ENCODE measurements at regions not wholly inside any gene's neighbourhood (a gene's known extent, or its start where the extent isn't known, plus 50 kb on each side); places are given as distances from the start of the nearest gene placed in this dataset.
"Not testable (repeated sequence)": the region's sequence is repeated elsewhere in the genome, so short reads cannot be mapped to it uniquely, and the experiment has no call there.

DNA sequence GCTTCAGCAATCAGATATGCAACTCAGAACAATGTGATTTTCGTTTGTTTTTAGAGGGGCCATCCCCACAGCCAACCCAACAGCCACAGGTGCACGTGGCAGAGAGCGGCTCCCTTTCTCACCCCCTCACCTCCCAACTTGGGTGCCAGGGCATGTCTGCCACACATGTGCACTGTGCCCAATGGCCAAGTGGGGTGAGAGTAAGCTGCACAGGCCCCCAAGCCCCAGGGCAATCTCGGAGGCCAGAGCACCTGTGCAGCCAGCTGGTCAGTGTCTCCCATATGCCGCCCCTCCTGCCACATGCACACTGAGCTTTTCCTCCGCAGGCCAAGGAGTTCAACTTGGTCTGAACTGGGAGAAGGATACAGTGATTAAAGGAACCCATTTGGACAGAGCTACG, 1130.2 kb downstream of the DSC3 start:
- WGBS: 84% methylated on average over 7 of the region's 7 CpGs
- no peak for DNase-seq (ENCODE audit: extremely low spot score)

DNA sequence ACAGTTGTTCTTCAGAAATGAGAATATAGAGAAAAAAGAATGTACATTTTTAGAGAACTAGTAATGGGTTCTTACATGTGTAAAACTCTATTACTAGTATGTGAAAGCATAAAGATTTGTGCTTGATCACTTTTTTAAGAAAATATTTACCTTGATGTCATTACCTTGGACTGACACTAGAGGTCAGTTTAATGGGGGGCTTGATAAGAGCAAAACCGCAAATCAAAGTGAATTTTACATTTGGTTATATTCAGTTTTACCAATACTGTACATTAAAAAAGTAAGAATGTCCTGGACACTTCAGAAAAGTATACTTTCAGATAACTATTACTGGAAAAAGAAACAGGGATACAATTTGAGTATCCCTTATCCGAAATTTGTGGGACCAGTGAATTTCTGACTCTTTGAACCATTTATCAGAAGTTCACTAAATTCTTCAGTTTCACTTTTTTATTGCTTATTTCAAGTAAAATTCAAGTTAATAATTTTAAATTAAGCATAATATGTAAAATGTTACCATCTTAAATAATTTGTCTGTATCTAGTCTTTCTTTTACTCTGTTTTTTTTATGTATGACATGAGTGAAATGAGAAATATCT, 1149.5 kb downstream of the DSC3 start:
- no peak overlapping the region for H3K27ac ChIP-seq (ENCODE audit: low read depth)
- WGBS: 66% methylated on average over 2 of the region's 2 CpGs
- no peaks in the 10 kb centered on the region for H3K4me1 ChIP-seq (ENCODE audit: insufficient read depth)
- H3K36me3 ChIP-seq (ENCODE audit: insufficient read depth): no peaks in the 10 kb centered on the region
- no peak overlapping the region for H3K4me3 ChIP-seq (ENCODE audit: low read depth, low read length)
- DNase-seq (ENCODE audit: extremely low spot score): no peak

More for the DNA sequence above, 1130.2 kb downstream of the DSC3 start:
- H3K4me3 ChIP-seq (ENCODE audit: low read depth, low read length): no peak overlapping the region
- no peaks in the 10 kb centered on the region for H3K36me3 ChIP-seq (ENCODE audit: insufficient read depth)
- H3K27ac ChIP-seq (ENCODE audit: low read depth): no peak overlapping the region
- no peaks in the 10 kb centered on the region for H3K4me1 ChIP-seq (ENCODE audit: insufficient read depth)

DNA sequence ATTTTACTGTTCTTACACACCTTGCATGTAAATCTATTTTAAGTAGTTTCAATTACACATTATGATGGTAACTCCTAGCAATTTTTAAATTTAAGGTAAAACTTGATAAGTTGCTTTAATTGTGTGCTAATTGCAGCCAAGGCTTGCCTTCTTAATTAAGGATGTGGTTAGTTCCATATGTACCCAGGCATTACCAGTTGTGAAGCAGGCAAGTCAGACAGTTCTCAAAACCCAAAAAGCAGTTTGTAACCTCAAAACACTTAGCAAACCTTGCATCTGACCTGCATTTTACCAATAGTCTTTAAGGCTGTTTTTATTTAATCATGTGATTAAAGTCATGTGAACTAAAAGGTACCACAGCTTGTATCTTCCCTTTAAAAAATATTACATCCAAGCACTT, 1159.4 kb downstream of the DSC3 start:
- DNase-seq (ENCODE audit: extremely low spot score): no peak
- Histone ChIP-seq H3K4me3 (ENCODE audit: low read depth, low read length) (no peak overlapping the region), H3K27ac (ENCODE audit: low read depth) (no peak overlapping the region), H3K4me1 (ENCODE audit: insufficient read depth) (no peaks in the 10 kb centered on the region), H3K36me3 (ENCODE audit: insufficient read depth) (no peaks in the 10 kb centered on the region)

DNA sequence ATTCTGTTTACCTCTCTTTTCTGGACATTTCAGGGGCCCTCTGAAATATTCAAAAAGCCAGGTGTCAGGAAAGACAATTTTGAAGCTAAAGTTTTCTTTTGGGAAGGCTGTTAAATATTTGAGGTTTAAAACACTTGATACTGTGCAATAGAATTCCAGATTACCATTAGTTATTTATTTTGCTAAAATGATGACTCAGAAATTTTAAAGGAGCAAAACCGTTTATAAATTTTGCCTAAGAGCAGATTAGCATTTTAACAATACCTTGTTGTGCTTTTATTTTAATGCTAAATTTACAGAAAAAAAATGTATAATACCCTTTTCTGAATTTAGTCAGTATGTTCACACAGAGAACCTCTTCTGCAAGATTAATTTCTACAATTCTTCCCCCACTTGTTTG, 1159.9 kb downstream of the DSC3 start:
- Histone ChIP-seq H3K4me3 (ENCODE audit: low read depth, low read length) (no peak overlapping the region), H3K27ac (ENCODE audit: low read depth) (no peak overlapping the region), H3K4me1 (ENCODE audit: insufficient read depth) (no peaks in the 10 kb centered on the region), H3K36me3 (ENCODE audit: insufficient read depth) (no peaks in the 10 kb centered on the region)
- no peak for DNase-seq (ENCODE audit: extremely low spot score)
- 46% methylated on average over 1 of the region's 1 CpG for WGBS

DNA sequence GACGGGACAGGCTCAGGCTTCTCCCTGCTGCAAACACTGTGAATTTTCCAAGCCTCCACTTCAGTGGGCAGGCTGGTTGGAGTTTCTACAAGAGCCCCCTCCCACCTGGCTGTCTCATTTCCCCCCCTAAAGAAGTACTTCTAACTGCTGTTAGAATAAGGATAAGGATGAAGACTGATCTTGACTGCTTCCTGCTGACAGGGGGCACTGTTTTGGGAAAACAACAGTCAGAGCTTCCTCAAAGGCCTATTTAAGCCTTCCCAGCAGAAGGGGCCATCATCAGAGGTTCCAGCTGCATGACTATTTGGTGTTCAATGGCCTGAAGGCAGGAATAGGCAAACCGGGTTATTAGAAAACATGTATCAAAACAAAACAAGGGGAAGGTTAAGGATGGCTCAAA, 1162.8 kb downstream of the DSC3 start:
- H3K36me3 ChIP-seq (ENCODE audit: insufficient read depth): no peaks in the 10 kb centered on the region
- H3K4me3 ChIP-seq (ENCODE audit: low read depth, low read length): no peak overlapping the region
- 72% methylated on average over 2 of the region's 2 CpGs for WGBS
- DNase-seq (ENCODE audit: extremely low spot score): no peak
- no peak overlapping the region for H3K27ac ChIP-seq (ENCODE audit: low read depth)
- no peaks in the 10 kb centered on the region for H3K4me1 ChIP-seq (ENCODE audit: insufficient read depth)

DNA sequence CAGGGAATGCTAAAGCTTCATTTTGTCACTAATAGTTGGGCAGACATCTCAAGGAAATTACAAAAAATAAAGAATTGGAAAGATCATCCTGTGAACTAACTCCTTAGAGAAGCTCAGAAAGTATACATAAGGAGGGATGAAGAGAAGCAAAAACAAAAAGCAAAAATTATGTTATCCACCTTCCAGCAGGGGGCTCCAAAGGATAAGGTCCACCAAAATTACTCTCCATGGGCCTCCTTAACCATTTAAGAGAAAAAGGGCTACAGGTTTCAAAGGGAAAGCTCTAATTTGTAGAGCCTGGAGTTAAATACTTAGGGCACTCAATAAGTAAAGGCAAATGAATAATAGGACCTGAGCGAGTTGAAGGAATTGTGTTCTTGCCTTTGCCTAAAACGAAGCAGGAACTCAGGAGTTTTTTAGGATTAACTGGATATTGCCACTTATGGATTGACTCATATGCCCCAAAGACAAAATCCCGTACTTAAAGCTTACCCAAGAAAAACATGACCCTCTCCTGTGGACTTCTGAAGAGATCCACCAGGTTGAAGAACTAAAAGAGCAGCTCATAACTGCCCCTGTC, 1167.9 kb downstream of the DSC3 start:
- Histone ChIP-seq H3K36me3 (ENCODE audit: insufficient read depth) (no peaks in the 10 kb centered on the region), H3K27ac (ENCODE audit: low read depth) (no peak overlapping the region), H3K4me3 (ENCODE audit: low read depth, low read length) (no peak overlapping the region), H3K4me1 (ENCODE audit: insufficient read depth) (no peaks in the 10 kb centered on the region)
- no peak for DNase-seq (ENCODE audit: extremely low spot score)
- WGBS: 88% methylated on average over 3 of the region's 3 CpGs

DNA sequence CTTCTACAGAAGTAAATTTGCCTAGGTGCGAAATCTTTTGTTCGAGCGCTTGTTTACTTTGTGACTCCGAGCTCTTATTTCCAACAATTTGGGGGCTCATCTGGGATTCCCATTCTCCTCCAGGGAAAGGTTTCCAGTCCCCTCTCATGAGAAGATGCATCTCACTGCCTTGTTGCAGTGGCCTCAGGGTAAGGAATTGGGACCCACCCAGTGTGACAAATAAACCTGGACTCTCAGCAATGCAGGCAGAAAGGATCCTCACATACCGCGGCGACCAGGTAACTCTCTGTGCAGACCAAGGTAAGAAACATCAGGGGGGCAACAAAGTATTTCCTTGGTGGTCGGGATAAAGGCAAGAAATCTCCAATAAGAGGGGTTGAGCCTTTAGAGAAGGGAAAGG, 1169.3 kb downstream of the DSC3 start:
- no peak for DNase-seq (ENCODE audit: extremely low spot score)
- 96% methylated on average over 8 of the region's 8 CpGs for WGBS
- no peaks in the 10 kb centered on the region for H3K4me1 ChIP-seq (ENCODE audit: insufficient read depth)
- H3K4me3 ChIP-seq (ENCODE audit: low read depth, low read length): no peak overlapping the region
- H3K27ac ChIP-seq (ENCODE audit: low read depth): no peak overlapping the region
- H3K36me3 ChIP-seq (ENCODE audit: insufficient read depth): no peaks in the 10 kb centered on the region

DNA sequence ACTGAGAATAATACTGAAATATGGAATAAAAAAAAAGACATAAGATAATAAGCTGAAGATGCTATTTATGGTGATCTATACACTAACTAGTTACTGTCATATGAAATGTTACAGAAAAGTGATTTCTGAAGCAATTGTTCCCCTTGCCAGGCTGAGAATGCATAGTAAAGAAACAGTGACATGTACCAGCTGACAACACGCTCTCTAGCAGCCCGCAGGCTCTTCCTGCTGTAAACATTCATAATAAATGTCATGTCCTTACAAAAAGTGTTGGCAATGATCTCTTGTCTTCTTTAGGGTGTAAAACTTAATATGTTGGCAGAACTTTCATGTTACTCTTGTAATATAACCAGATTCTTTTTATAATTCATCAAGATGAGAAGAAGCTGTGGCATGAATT, 1171.3 kb downstream of the DSC3 start:
- H3K27ac ChIP-seq (ENCODE audit: low read depth): no peak overlapping the region
- WGBS: 16% methylated on average over 2 of the region's 2 CpGs
- no peaks in the 10 kb centered on the region for H3K4me1 ChIP-seq (ENCODE audit: insufficient read depth)
- no peaks in the 10 kb centered on the region for H3K36me3 ChIP-seq (ENCODE audit: insufficient read depth)
- no peak for DNase-seq (ENCODE audit: extremely low spot score)
- H3K4me3 ChIP-seq (ENCODE audit: low read depth, low read length): no peak overlapping the region

DNA sequence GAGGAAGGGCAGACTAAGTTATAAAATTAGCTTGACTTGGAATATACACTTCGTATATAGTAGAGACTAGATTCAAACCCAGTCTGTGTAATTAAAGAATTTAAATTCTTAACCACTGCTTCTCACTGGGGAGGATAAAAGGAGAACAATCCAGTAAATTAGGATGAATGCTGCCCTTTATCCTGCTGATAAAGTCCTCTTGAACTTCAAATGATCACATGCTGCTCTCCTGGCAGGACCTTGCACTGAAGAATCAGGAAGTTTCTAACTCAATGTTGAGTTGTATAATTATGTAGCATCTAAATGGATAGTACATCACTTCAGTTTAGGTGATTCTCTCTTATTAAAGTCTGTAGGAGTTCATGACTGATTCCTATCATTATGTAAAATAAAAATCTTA, 1179.7 kb downstream of the DSC3 start:
- WGBS: 54% methylated on average over 1 of the region's 1 CpG
- DNase-seq (ENCODE audit: extremely low spot score): no peak
- H3K36me3 ChIP-seq (ENCODE audit: insufficient read depth): no peaks in the 10 kb centered on the region
- no peak overlapping the region for H3K27ac ChIP-seq (ENCODE audit: low read depth)
- H3K4me3 ChIP-seq (ENCODE audit: low read depth, low read length): no peak overlapping the region
- H3K4me1 ChIP-seq (ENCODE audit: insufficient read depth): no peaks in the 10 kb centered on the region

DNA sequence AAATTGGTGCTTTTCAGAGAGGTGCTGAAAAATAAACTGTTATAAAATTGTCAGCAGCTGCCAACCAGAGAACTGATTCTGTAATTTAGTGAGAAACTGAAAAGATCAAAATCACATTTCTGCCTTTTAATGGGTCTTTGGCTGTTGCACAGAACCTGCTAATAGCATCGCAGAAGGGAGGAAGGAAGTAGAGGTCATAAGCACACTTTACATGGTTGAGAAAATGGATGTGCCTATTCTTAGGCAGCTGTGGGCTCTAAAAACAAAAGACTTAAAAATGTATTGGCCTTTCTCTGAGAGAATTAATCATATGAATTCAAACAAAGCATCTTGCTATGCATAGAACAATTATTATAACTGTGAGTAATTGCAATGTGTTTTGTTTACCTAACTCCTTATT, 1186.9 kb downstream of the DSC3 start:
- no peaks in the 10 kb centered on the region for H3K36me3 ChIP-seq (ENCODE audit: insufficient read depth)
- no peak overlapping the region for H3K4me3 ChIP-seq (ENCODE audit: low read depth, low read length)
- WGBS: 56% methylated on average over 1 of the region's 1 CpG
- no peaks in the 10 kb centered on the region for H3K4me1 ChIP-seq (ENCODE audit: insufficient read depth)
- no peak overlapping the region for H3K27ac ChIP-seq (ENCODE audit: low read depth)
- DNase-seq (ENCODE audit: extremely low spot score): no peak

DNA sequence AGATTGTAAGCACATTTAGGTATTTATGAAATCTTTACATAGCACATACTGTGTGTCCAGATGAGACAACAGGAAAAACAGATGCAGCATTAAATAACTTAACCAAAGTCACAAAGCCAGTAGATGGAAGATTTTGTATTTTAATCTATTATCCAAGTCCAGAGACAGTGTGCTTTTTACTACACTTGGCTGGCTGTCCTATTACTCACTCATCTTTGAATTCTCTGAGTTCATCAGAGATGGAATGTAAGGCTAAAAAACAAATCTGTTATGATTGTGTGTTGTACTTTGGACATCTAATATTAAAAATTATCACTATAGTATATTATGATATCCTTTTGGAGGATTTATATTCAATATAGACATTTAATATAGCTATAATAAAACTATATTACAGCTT, 1189.4 kb downstream of the DSC3 start:
- Histone ChIP-seq H3K4me3 (ENCODE audit: low read depth, low read length) (no peak overlapping the region), H3K4me1 (ENCODE audit: insufficient read depth) (no peaks in the 10 kb centered on the region), H3K36me3 (ENCODE audit: insufficient read depth) (no peaks in the 10 kb centered on the region), H3K27ac (ENCODE audit: low read depth) (no peak overlapping the region)
- no peak for DNase-seq (ENCODE audit: extremely low spot score)

DNA sequence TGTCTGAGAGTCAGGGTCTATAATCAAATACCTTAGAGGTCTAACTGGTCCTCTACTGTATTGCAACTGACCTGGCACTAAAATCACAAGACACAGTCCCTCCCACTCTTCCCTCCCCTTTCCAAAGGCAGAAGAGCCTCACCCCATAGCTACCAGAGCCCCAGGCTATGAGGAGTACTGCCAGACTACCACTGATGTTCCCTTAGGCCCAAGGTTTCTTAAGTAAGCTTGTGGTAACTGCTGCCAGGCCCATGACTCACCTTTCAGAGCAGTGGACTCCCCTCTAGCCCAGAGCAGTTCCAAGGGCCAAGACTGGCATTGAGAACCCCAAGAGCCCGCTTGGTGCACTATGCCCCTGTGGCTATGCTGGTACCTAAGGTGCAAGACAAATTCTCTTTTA, 1193.4 kb downstream of the DSC3 start:
- H3K4me1 ChIP-seq (ENCODE audit: insufficient read depth): no peaks in the 10 kb centered on the region
- 88% methylated on average over 1 of the region's 1 CpG for WGBS
- no peaks in the 10 kb centered on the region for H3K36me3 ChIP-seq (ENCODE audit: insufficient read depth)
- no peak for DNase-seq (ENCODE audit: extremely low spot score)
- no peak overlapping the region for H3K4me3 ChIP-seq (ENCODE audit: low read depth, low read length)
- H3K27ac ChIP-seq (ENCODE audit: low read depth): no peak overlapping the region

DNA sequence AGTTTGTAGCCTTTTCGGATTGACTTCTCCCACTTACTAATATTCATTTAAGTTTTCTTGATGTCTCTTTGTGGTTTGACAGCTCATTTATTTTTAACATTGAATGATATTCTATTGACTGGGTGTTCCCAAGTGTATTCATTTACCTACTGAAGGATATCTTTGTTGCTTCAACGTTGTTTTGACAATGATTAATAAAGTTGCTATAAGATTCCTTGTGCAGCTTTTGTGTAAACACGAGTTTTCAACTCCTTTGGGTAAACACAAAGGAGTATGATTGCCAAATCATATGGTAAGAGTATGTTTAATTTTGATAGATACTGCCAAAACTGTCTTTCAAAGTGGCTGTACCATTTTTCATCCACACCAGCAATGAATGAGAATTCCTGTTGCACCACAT, 1200.9 kb downstream of the DSC3 start:
- no peaks in the 10 kb centered on the region for H3K36me3 ChIP-seq (ENCODE audit: insufficient read depth)
- H3K4me3 ChIP-seq (ENCODE audit: low read depth, low read length): no peak overlapping the region
- no peaks in the 10 kb centered on the region for H3K4me1 ChIP-seq (ENCODE audit: insufficient read depth)
- 53% methylated on average over 3 of the region's 3 CpGs for WGBS
- DNase-seq (ENCODE audit: extremely low spot score): no peak
- H3K27ac ChIP-seq (ENCODE audit: low read depth): no peak overlapping the region

DNA sequence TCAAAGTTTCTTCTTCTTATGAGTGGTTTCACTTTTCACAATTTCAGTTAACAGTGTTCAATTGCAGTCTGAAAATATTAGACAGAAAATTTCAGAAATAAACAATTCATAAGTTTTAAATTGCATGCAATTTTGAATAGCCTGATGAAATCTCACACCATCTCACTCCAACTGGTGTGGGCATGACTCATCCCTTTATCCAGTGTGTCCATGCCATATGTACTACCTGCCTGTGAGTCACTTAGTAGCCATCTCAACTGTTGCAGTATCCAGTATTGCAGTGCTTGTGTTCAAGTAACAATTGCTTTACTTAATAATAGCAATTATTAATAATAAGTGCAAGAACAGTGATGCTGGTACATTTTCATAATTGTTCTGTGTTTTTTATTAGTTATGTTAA, 1202.5 kb downstream of the DSC3 start:
- Histone ChIP-seq H3K36me3 (ENCODE audit: insufficient read depth) (no peaks in the 10 kb centered on the region), H3K4me1 (ENCODE audit: insufficient read depth) (no peaks in the 10 kb centered on the region), H3K27ac (ENCODE audit: low read depth) (no peak overlapping the region), H3K4me3 (ENCODE audit: low read depth, low read length) (no peak overlapping the region)
- DNase-seq (ENCODE audit: extremely low spot score): no peak

DNA sequence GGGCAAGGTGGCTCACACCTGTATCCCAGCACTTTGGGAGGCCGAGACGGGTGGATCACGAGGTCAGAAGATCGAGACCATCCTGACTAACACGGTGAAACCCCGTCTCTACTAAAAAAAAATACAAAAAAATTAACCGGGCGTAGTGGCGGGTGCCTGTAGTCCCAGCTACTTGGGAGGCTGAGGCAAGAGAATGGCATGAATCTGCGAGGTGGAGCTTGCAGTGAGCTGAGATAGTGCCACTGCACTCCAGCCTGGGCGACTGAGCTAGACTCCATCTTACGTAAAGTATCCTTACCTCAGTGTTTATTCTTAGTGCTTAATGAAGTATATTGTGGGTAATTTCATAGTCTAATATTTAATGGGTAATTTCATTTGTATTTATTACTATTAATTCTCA, 1203.6 kb downstream of the DSC3 start:
- not testable (repeated sequence) for H3K27ac ChIP-seq (ENCODE audit: low read depth); H3K4me3 ChIP-seq (ENCODE audit: low read depth, low read length); H3K36me3 ChIP-seq (ENCODE audit: insufficient read depth); DNase-seq (ENCODE audit: extremely low spot score); H3K4me1 ChIP-seq (ENCODE audit: insufficient read depth)
- WGBS: 89% methylated on average over 12 of the region's 12 CpGs
